ENCODE measurements at regions not wholly inside any gene's neighbourhood (a gene's known extent, or its start where the extent isn't known, plus 50 kb on each side); places are given as distances from the start of the nearest gene placed in this dataset.

GRCh38 chr3:6585360-6585759 lies 275.6 kb upstream of the GRM7 start:
- ATAC-seq (no peak), DNase-seq (no peak)
- intact Hi-C loops (cut with micrococcal nuclease), result no loop called here

- intact Hi-C loops (cut with micrococcal nuclease), result no loop called here
- ATAC-seq, result no peak
- no peak for DNase-seq
Observed at GRCh38 chr3:6600237-6600636, 260.7 kb upstream of the GRM7 start.

- no peak for ATAC-seq
- intact Hi-C loops (cut with micrococcal nuclease), result no loop called here
- no peak for DNase-seq
Observed at GRCh38 chr3:6601374-6601773, 259.5 kb upstream of the GRM7 start.

- intact Hi-C loops (cut with micrococcal nuclease), result no loop called here
- ATAC-seq, result no peak
- DNase-seq, result no peak
Observed at GRCh38 chr3:6602329-6602728, 258.6 kb upstream of the GRM7 start.

- ATAC-seq (no peak), DNase-seq (no peak)
- intact Hi-C loops (cut with micrococcal nuclease), result no loop called here
Observed at GRCh38 chr3:6605227-6605626, 255.7 kb upstream of the GRM7 start.

- intact Hi-C loops (cut with micrococcal nuclease), result no loop called here
- no peak for ATAC-seq
- DNase-seq, result no peak
Observed at GRCh38 chr3:6608843-6609242, 252.1 kb upstream of the GRM7 start.

- DNase-seq (no peak), ATAC-seq (no peak)
- intact Hi-C loops (cut with micrococcal nuclease), result no loop called here
Observed at GRCh38 chr3:6612034-6612616, 248.8 kb upstream of the GRM7 start.

- ATAC-seq (no peak), DNase-seq (no peak)
- intact Hi-C loops (cut with micrococcal nuclease), result no loop called here
Observed at GRCh38 chr3:6622260-6622659, 238.7 kb upstream of the GRM7 start.

- intact Hi-C loops (cut with micrococcal nuclease), result no loop called here
Observed at GRCh38 chr3:6622712-6623111, 238.2 kb upstream of the GRM7 start.

GRCh38 chr3:6631376-6631775 lies 229.5 kb upstream of the GRM7 start:
- DNase-seq (no peak), ATAC-seq (no peak)
- intact Hi-C loops (cut with micrococcal nuclease), result no loop called here

More at GRCh38 chr3:6622712-6623111, 238.2 kb upstream of the GRM7 start:
- DNase-seq (no peak), ATAC-seq (no peak)

- ATAC-seq (no peak), DNase-seq (no peak)
- intact Hi-C loops (cut with micrococcal nuclease), result no loop called here
Observed at GRCh38 chr3:6640907-6641306, 220.0 kb upstream of the GRM7 start.

GRCh38 chr3:6644070-6644929 lies 216.6 kb upstream of the GRM7 start:
- DNase-seq (no peak), ATAC-seq (no peak)
- intact Hi-C loops (cut with micrococcal nuclease), result no loop called here

GRCh38 chr3:6654670-6655069 lies 206.2 kb upstream of the GRM7 start:
- DNase-seq (no peak), ATAC-seq (no peak)
- intact Hi-C loops (cut with micrococcal nuclease), result no loop called here

- intact Hi-C loops (cut with micrococcal nuclease), result no loop called here
- ATAC-seq (no peak), DNase-seq (no peak)
Observed at GRCh38 chr3:6655275-6655674, 205.6 kb upstream of the GRM7 start.

GRCh38 chr3:6657591-6657990 lies 203.3 kb upstream of the GRM7 start:
- DNase-seq (no peak), ATAC-seq (no peak)
- intact Hi-C loops (cut with micrococcal nuclease), result no loop called here

GRCh38 chr3:6667354-6667753 lies 193.6 kb upstream of the GRM7 start:
- intact Hi-C loops (cut with micrococcal nuclease), result no loop called here
- ATAC-seq (no peak), DNase-seq (no peak)

GRCh38 chr3:6671363-6671762 lies 189.6 kb upstream of the GRM7 start:
- ATAC-seq (no peak), DNase-seq (no peak)
- intact Hi-C loops (cut with micrococcal nuclease), result no loop called here

- intact Hi-C loops (cut with micrococcal nuclease), result no loop called here
- DNase-seq (no peak), ATAC-seq (no peak)
Observed at GRCh38 chr3:6679510-6679909, 181.4 kb upstream of the GRM7 start.

GRCh38 chr3:6680119-6680806 lies 180.7 kb upstream of the GRM7 start:
- intact Hi-C loops (cut with micrococcal nuclease), result no loop called here
- no peak for DNase-seq
- ATAC-seq, result no peak

GRCh38 chr3:6697285-6697684 lies 163.6 kb upstream of the GRM7 start:
- intact Hi-C loops (cut with micrococcal nuclease), result no loop called here
- ATAC-seq (no peak), DNase-seq (no peak)

GRCh38 chr3:6697722-6698121 lies 163.2 kb upstream of the GRM7 start:
- ATAC-seq (no peak), DNase-seq (no peak)
- intact Hi-C loops (cut with micrococcal nuclease), result no loop called here

Measured in left ventricle myocardium superior (tissue), 1 donor.